Gastrocnemius medialis (tissue), 4 donors: ENCODE measurements at regions not wholly inside any gene's neighbourhood (a gene's known extent, or its start where the extent isn't known, plus 50 kb on each side); places are given as distances from the start of the nearest gene placed in this dataset.

ENCODE experiments used
- ATAC-seq, 2 donors: fragments of 150-250 bp; one replicate each; pipeline ENCODE4 v1.9.1; 2016
- DNase-seq, 2 donors: peaks; one replicate each; pipeline ENCODE4 v3.0.0-alpha.2; 2019
- H3K27ac ChIP-seq, 4 donors: fragments of 200-600 bp; sonication (generic); 1 replicate in 1 of 4; 2 replicates in 3 of 4; pipeline ENCODE4 v1.5.1; 2016 to 2018; ENCODE audit warnings: mild to moderate bottlenecking in 2 of 4, moderate library complexity in 1 of 4
- H3K27me3 ChIP-seq, 3 donors: fragments of 200-600 bp; sonication (generic) in 2 of 3; 1 replicate in 1 of 3; 2 replicates in 2 of 3; pipeline versions ENCODE4 v1.5.1 to v1.6.0; 2016 to 2019; ENCODE audit warnings: mild to moderate bottlenecking in 1 of 3, moderate library complexity in 1 of 3
- H3K36me3 ChIP-seq, 2 donors: fragments of 200-600 bp; sonication (generic) in 1 of 2; one replicate each; pipeline ENCODE4 v1.5.1; 2017 to 2018
- H3K4me1 ChIP-seq, 2 donors: fragments of 200-600 bp; sonication (generic) in 1 of 2; one replicate each; pipeline ENCODE4 v1.5.1; 2016 to 2017; ENCODE audit warnings: mild to moderate bottlenecking in 2 of 2
- H3K4me3 ChIP-seq, 4 donors: fragments of 200-600 bp; sonication (generic) in 3 of 4; 1 replicate in 1 of 4; 2 replicates in 3 of 4; pipeline ENCODE4 v1.5.1; 2016 to 2019; ENCODE audit warnings: mild to moderate bottlenecking in 2 of 4
- H3K9me3 ChIP-seq, 3 donors: fragments of 200-600 bp; sonication (generic) in 2 of 3; 1 replicate in 1 of 3; 2 replicates in 2 of 3; pipeline ENCODE4 v1.5.1; 2016 to 2019
- CTCF ChIP-seq, 5 experiments: fragments of 450-650 bp in 3 of 5; fragments of 200-600 bp in 2 of 5; sonication (generic) in 2 of 5; IDR thresholded peaks in 4 of 5; conservative IDR thresholded peaks in 1 of 5; 1 replicate in 4 of 5; 2 replicates in 1 of 5; pipeline ENCODE4 v1.5.1; 2016 to 2019; ENCODE audit warnings: antibody characterized with exemption in 5 of 5, mild to moderate bottlenecking in 3 of 5, moderate library complexity in 3 of 5
- POLR2A ChIP-seq, 2 donors: fragments of 450-650 bp; IDR thresholded peaks; one replicate each; pipeline ENCODE4 v1.6.1; 2017; ENCODE audit warnings: antibody characterized with exemption in 2 of 2, mild to moderate bottlenecking in 2 of 2, moderate library complexity in 2 of 2
- in situ Hi-C, 4 donors: fragments of 200-750 bp; cut with MboI; loops; one replicate each; pipeline versions ENCODE4 v1.15.0 to v1.8.0; 2017; ENCODE audit warnings: low sequenced_read_pairs in 4 of 4
- intact Hi-C: fragments of 100-400 bp; cut with DNase I; formaldehyde crosslinking; loops from one replicate; pipeline ENCODE4 v1.15.1; 2023; ENCODE audit warnings: low total_unique reads

GRCh38 chr3:94285872-94286271 lies 223.0 kb downstream of the NSUN3 start:
- no peak for TF ChIP-seq CTCF (IDR thresholded peaks at IDR 0.05 in 4 of 5, conservative IDR thresholded peaks at IDR 0.05 in 1 of 5)
- no peak for TF ChIP-seq POLR2A (IDR thresholded peaks at IDR 0.05)
- H3K4me1 ChIP-seq, result no peaks in the 10 kb centered on the region
- no peak overlapping the region for H3K27ac ChIP-seq
- in situ Hi-C loops, result no loop called here
- H3K27me3 ChIP-seq, result no peaks in the 10 kb centered on the region
- H3K4me3 ChIP-seq, result no peak overlapping the region
- ATAC-seq (no peak), DNase-seq (no peak)
- no peaks in the 10 kb centered on the region for H3K36me3 ChIP-seq
- intact Hi-C loops, result no loop called here
- H3K9me3 ChIP-seq, result no peaks in the 10 kb centered on the region

GRCh38 chr3:94291686-94292085 lies 228.8 kb downstream of the NSUN3 start:
- intact Hi-C loops, result no loop called here
- in situ Hi-C loops, result no loop called here
- TF ChIP-seq CTCF (IDR thresholded peaks at IDR 0.05 in 4 of 5, conservative IDR thresholded peaks at IDR 0.05 in 1 of 5) (no peak), POLR2A (IDR thresholded peaks at IDR 0.05) (no peak)
- no peaks in the 10 kb centered on the region for H3K27me3 ChIP-seq
- no peaks in the 10 kb centered on the region for H3K9me3 ChIP-seq
- no peak overlapping the region for H3K27ac ChIP-seq
- DNase-seq (no peak), ATAC-seq (no peak)
- H3K36me3 ChIP-seq, result no peaks in the 10 kb centered on the region
- H3K4me1 ChIP-seq, result no peaks in the 10 kb centered on the region
- no peak overlapping the region for H3K4me3 ChIP-seq

GRCh38 chr3:94292151-94292550 lies 229.3 kb downstream of the NSUN3 start:
- Histone ChIP-seq H3K4me1 (no peaks in the 10 kb centered on the region), H3K27ac (no peak overlapping the region), H3K27me3 (no peaks in the 10 kb centered on the region), H3K36me3 (no peaks in the 10 kb centered on the region), H3K9me3 (no peaks in the 10 kb centered on the region), H3K4me3 (no peak overlapping the region)
- DNase-seq (no peak), ATAC-seq (no peak)
- TF ChIP-seq POLR2A (IDR thresholded peaks at IDR 0.05) (no peak), CTCF (IDR thresholded peaks at IDR 0.05 in 4 of 5, conservative IDR thresholded peaks at IDR 0.05 in 1 of 5) (no peak)
- in situ Hi-C loops, result no loop called here
- intact Hi-C loops, result no loop called here

- H3K27ac ChIP-seq, result no peak overlapping the region
- H3K27me3 ChIP-seq, result no peaks in the 10 kb centered on the region
- no peak for DNase-seq
- H3K9me3 ChIP-seq, result no peaks in the 10 kb centered on the region
- no peak overlapping the region for H3K4me3 ChIP-seq
- H3K36me3 ChIP-seq, result no peaks in the 10 kb centered on the region
- in situ Hi-C loops, result no loop called here
- H3K4me1 ChIP-seq, result no peaks in the 10 kb centered on the region
- intact Hi-C loops, result no loop called here
- no peak for TF ChIP-seq POLR2A (IDR thresholded peaks at IDR 0.05)
- TF ChIP-seq CTCF (IDR thresholded peaks at IDR 0.05 in 4 of 5, conservative IDR thresholded peaks at IDR 0.05 in 1 of 5), result no peak
- no peak for ATAC-seq
These were observed 230.9 kb downstream of the NSUN3 start for GRCh38 chr3:94293793-94294195.

GRCh38 chr3:94294806-94295205 lies 231.9 kb downstream of the NSUN3 start:
- no peak overlapping the region for H3K4me3 ChIP-seq
- TF ChIP-seq CTCF (IDR thresholded peaks at IDR 0.05 in 4 of 5, conservative IDR thresholded peaks at IDR 0.05 in 1 of 5) (no peak), POLR2A (IDR thresholded peaks at IDR 0.05) (no peak)
- in situ Hi-C loops (no loop called here), intact Hi-C loops (no loop called here)
- H3K27ac ChIP-seq, result no peak overlapping the region
- no peaks in the 10 kb centered on the region for H3K36me3 ChIP-seq
- H3K9me3 ChIP-seq, result no peaks in the 10 kb centered on the region
- H3K4me1 ChIP-seq, result no peaks in the 10 kb centered on the region
- no peaks in the 10 kb centered on the region for H3K27me3 ChIP-seq
- DNase-seq (no peak), ATAC-seq (no peak)
